Ovary (tissue), 3 donors: ENCODE measurements at regions not wholly inside any gene's neighbourhood (a gene's known extent, or its start where the extent isn't known, plus 50 kb on each side); places are given as distances from the start of the nearest gene placed in this dataset.

Experiments
- CTCF ChIP-seq, 3 donors: fragments of 450-650 bp in 2 of 3; fragments of 200-600 bp in 1 of 3; IDR thresholded peaks; one replicate each; pipeline versions ENCODE4 v1.5.1 to v1.8.0; 2016 to 2022; ENCODE audit warnings: antibody characterized with exemption in 3 of 3, mild to moderate bottlenecking in 1 of 3
- EP300 ChIP-seq: sonication (generic); formaldehyde crosslinking; IDR thresholded peaks from one replicate; pipeline ENCODE4 v1.6.1; 2017; ENCODE audit warnings: antibody characterized with exemption
- POLR2A ChIP-seq: fragments of 450-650 bp; IDR thresholded peaks from one replicate; pipeline ENCODE4 v1.6.1; 2017; ENCODE audit warnings: antibody characterized with exemption, mild to moderate bottlenecking, moderate library complexity
- donor health status: DM: no; HTN: no; CAD: no.

- TF ChIP-seq CTCF (IDR thresholded peaks at IDR 0.05) (no peak), POLR2A (no peak), EP300 (no peak)
Observed at GRCh38 chr2:5982193-5982902, 290.2 kb downstream of the SOX11 start.
